HG02973 (cell line): ENCODE measurements at regions not wholly inside any gene's neighbourhood (a gene's known extent, or its start where the extent isn't known, plus 50 kb on each side); places are given as distances from the start of the nearest gene placed in this dataset.

ENCODE experiments used
- ATAC-seq: cut with Tn5 transposase; IDR thresholded peaks from one replicate; pipeline ENCODE4 v1.9.1; 2021; ENCODE audit warnings: moderate library complexity; ENCODE audit not compliant: unreplicated experiment

- no peak for ATAC-seq
Observed at GRCh38 chr13:91291078-91291477, 56.4 kb upstream of the MIR17HG start.

GRCh38 chr13:91292630-91293221 lies 54.8 kb upstream of the MIR17HG start:
- no peak for ATAC-seq

GRCh38 chr13:91295712-91296410 lies 51.6 kb upstream of the MIR17HG start:
- no peak for ATAC-seq

- ATAC-seq: no peak
Observed at GRCh38 chr13:91297503-91297902, 50.0 kb upstream of the MIR17HG start.
